ENCODE measurements at regions not wholly inside any gene's neighbourhood (a gene's known extent, or its start where the extent isn't known, plus 50 kb on each side); places are given as distances from the start of the nearest gene placed in this dataset.

DNA sequence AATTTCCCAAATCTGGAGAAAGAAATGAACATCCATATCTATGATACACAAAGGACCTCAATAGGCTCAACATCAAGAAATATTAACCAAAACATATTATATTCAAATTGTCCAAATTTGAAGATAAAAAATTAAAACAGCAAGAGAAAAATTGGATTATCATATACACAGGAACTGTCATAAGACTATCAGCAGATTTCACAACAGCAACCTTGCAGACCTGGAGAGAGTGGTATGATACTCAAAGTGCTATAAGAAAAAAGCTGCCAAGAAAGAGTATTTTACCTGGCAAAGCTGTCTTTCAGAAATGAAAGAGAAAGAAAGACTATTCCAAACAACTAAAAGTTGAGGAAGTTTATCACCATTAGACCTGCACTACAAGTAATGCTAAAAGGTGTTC lies 711.9 kb upstream of the RAB6C start:
- H3F3A ChIP-seq (replicated peaks; ENCODE audit: insufficient read depth): no peaks in the 10 kb centered on the region
- DNase-seq: no peak
- ChIA-PET POLR2A (no interaction called here), CTCF (no interaction called here)
- no peak overlapping the region for H2AFZ ChIP-seq (ENCODE audit: low read depth)
- no peaks in the 10 kb centered on the region for H3K79me2 ChIP-seq (ENCODE audit: insufficient read depth)
- no peaks in the 10 kb centered on the region for H4K20me1 ChIP-seq (ENCODE audit: insufficient read depth)
- H3K4me3 ChIP-seq (ENCODE audit: low read depth in 2 of 2, low read length in 1 of 2): no peak overlapping the region
- no peaks in the 10 kb centered on the region for H3K4me1 ChIP-seq (ENCODE audit: control insufficient read depth in 1 of 2, insufficient read depth in 2 of 2, low read depth in 1 of 2, low read length in 1 of 2)
- H3K9me3 ChIP-seq: peaks cover 7% of the 10 kb centered on the region; the same call in 1 of the 2 replicates
- no peaks in the 10 kb centered on the region for H3K9me2 ChIP-seq
- TF ChIP-seq GABPA (IDR thresholded peaks at IDR 0.05; ENCODE audit: low read depth): no peak
- TF ChIP-seq RAD21 (IDR thresholded peaks at IDR 0.05; ENCODE audit: low read length): no peak
- no peak for TF ChIP-seq NFIC (IDR thresholded peaks at IDR 0.05; ENCODE audit: borderline replicate concordance)
- no peak overlapping the region for H3K27ac ChIP-seq (ENCODE audit: low read depth in 2 of 2, low read length in 1 of 2)
- no peak overlapping the region for H3K4me2 ChIP-seq
- H3K9ac ChIP-seq: no peak overlapping the region
- no peaks in the 10 kb centered on the region for H3K27me3 ChIP-seq (ENCODE audit: insufficient read depth)
- H3K36me3 ChIP-seq (replicated peaks in 1 of 2; ENCODE audit: control insufficient read depth in 1 of 2, insufficient read depth in 2 of 2, low read length in 1 of 2): no peaks in the 10 kb centered on the region

- no peaks in the 10 kb centered on the region for H3K27me3 ChIP-seq (ENCODE audit: insufficient read depth)
- H3K9me3 ChIP-seq: no peaks in the 10 kb centered on the region
- no peaks in the 10 kb centered on the region for H3K79me2 ChIP-seq (ENCODE audit: insufficient read depth)
- no peak for DNase-seq
- 29% methylated on average over 8 of the region's 8 CpGs for WGBS (ENCODE audit: low lambda C conversion rate)
- H3K36me3 ChIP-seq (replicated peaks in 1 of 2; ENCODE audit: control insufficient read depth in 1 of 2, insufficient read depth in 2 of 2, low read length in 1 of 2): no peaks in the 10 kb centered on the region
- POLR2A ChIA-PET: no interaction called here
- no peaks in the 10 kb centered on the region for H3K9me2 ChIP-seq
- no peak for TF ChIP-seq RXRA (IDR thresholded peaks at IDR 0.05; ENCODE audit: borderline replicate concordance, low read depth)
- no peak for TF ChIP-seq NFIC (IDR thresholded peaks at IDR 0.05; ENCODE audit: borderline replicate concordance)
- no peak for TF ChIP-seq MEF2A (IDR thresholded peaks at IDR 0.05; ENCODE audit: borderline replicate concordance, low read depth)
- no peak for TF ChIP-seq GABPA (IDR thresholded peaks at IDR 0.05; ENCODE audit: low read depth)
- TF ChIP-seq TEAD4 (IDR thresholded peaks at IDR 0.05; ENCODE audit: borderline replicate concordance, insufficient read depth): no peak
- no peak for TF ChIP-seq NRF1 (IDR thresholded peaks at IDR 0.05; ENCODE audit: low read depth, low read length)
- no peak for TF ChIP-seq ZBTB33 (IDR thresholded peaks at IDR 0.05; ENCODE audit: borderline replicate concordance, low read depth)
- no peak for TF ChIP-seq SIN3A (IDR thresholded peaks at IDR 0.05; ENCODE audit: borderline replicate concordance, low read depth, low read length)
- no peak for TF ChIP-seq RAD21 (IDR thresholded peaks at IDR 0.05; ENCODE audit: low read length)
- no peak for TF ChIP-seq TAF1 (IDR thresholded peaks at IDR 0.05; ENCODE audit: borderline replicate concordance, low read depth, low read length)
- no peak for TF ChIP-seq YY1 (IDR thresholded peaks at IDR 0.05; ENCODE audit: low read depth)
- H3K27ac ChIP-seq (ENCODE audit: low read depth in 2 of 2, low read length in 1 of 2): no peak overlapping the region
- no peaks in the 10 kb centered on the region for H4K20me1 ChIP-seq (ENCODE audit: insufficient read depth)
- CTCF ChIA-PET: no interaction called here
- no peak overlapping the region for H3K4me3 ChIP-seq (ENCODE audit: low read depth in 2 of 2, low read length in 1 of 2)
- H3F3A ChIP-seq (replicated peaks; ENCODE audit: insufficient read depth): no peaks in the 10 kb centered on the region
- no peak overlapping the region for H3K4me2 ChIP-seq
- no peak overlapping the region for H3K9ac ChIP-seq
- no peak overlapping the region for H2AFZ ChIP-seq (ENCODE audit: low read depth)
- H3K4me1 ChIP-seq (ENCODE audit: control insufficient read depth in 1 of 2, insufficient read depth in 2 of 2, low read depth in 1 of 2, low read length in 1 of 2): no peaks in the 10 kb centered on the region; a peak in 1 of 4 replicates
Measured at GRCh38 chr2:129273266-129274037, 706.0 kb upstream of the RAB6C start.

All from SK-N-SH (cell line).